K562 (cell line): ENCODE measurements at regions not wholly inside any gene's neighbourhood (a gene's known extent, or its start where the extent isn't known, plus 50 kb on each side); places are given as distances from the start of the nearest gene placed in this dataset.

ENCODE experiments used
- ATAC-seq: fragments of 200-7000 bp; cut with Tn5 transposase; 3 replicates; pipeline ENCODE4 v1.9.1; 2020; ENCODE audit warnings: moderate library complexity
- BruUV-seq: library from RNA; stranded (reverse); fragments of 400-500 nt; replicated peaks from 2 replicates; lab custom pipeline; 2021; lab: Mats Ljungman, UMichigan
- CTCF ChIA-PET: fragments of 300-600 bp; formaldehyde crosslinking; extraction: SDS; loops from one replicate; lab custom pipeline; 2021; ENCODE audit warnings: low intra/inter-chr PET ratio; lab: Yijun Ruan, JAX
- POLR2A ChIA-PET: fragments of 300-600, 350-650 bp; sonication (Branson Sonifier 250); formaldehyde crosslinking; extraction: SDS; loops from one replicate; lab custom pipeline; 2021; ENCODE audit warnings: antibody characterized with exemption, inconsistent platforms; lab: Yijun Ruan, JAX
- DNase-seq, 4 experiments: peaks; one replicate each; pipeline versions ENCODE4 v3.0.0 to v3.0.0-alpha.2; 2011 to 2018; ENCODE audit warnings: low spot score in 3 of 4, mixed read lengths in 3 of 4; ENCODE audit errors: extremely low read depth in 1 of 4
- FAIRE-seq: peaks from 2 replicates; lab custom pipeline; 2011; peaks lifted over from hg19 to GRCh38; lab: Jason Lieb, UNC
- H2AFZ ChIP-seq: 2 replicates; pipeline ENCODE4 v1.6.0; 2011; ENCODE audit warnings: low read depth, low read length, control low read depth, inconsistent platforms
- H3K27ac ChIP-seq: fragments of 200-600 bp; 3 replicates; pipeline ENCODE4 v1.8.0; 2011; ENCODE audit warnings: low read depth, mild to moderate bottlenecking, control low read depth, inconsistent platforms, low read length, moderate library complexity, mixed read lengths; ENCODE audit errors: extremely low read depth
- H3K27me3 ChIP-seq, 2 experiments: fragments of 300-600 bp in 1 of 2; 2 replicates in 1 of 2; 3 replicates in 1 of 2; pipeline versions ENCODE4 v1.6.0 to v1.8.0; 2011; ENCODE audit warnings: inconsistent platforms in 2 of 2, low read length in 2 of 2, mild to moderate bottlenecking in 1 of 2, mixed read lengths in 1 of 2, moderate library complexity in 1 of 2; ENCODE audit not compliant: control insufficient read depth in 2 of 2, insufficient read depth in 2 of 2
- H3K36me3 ChIP-seq: fragments of 300-600 bp; 3 replicates; pipeline ENCODE4 v1.8.0; 2011; ENCODE audit warnings: mild to moderate bottlenecking, low read length, inconsistent platforms; ENCODE audit not compliant: control insufficient read depth, insufficient read depth
- H3K4me1 ChIP-seq, 2 experiments: fragments of 200-600 bp in 1 of 2; replicated peaks in 1 of 2; 2 replicates in 1 of 2; 3 replicates in 1 of 2; pipeline versions ENCODE4 v1.5.1 to v1.8.0; 2011; ENCODE audit warnings: inconsistent platforms in 2 of 2, low read length in 2 of 2, mild to moderate bottlenecking in 1 of 2, mixed read lengths in 1 of 2, moderate library complexity in 1 of 2; ENCODE audit not compliant: control insufficient read depth in 2 of 2, insufficient read depth in 2 of 2
- H3K4me2 ChIP-seq: 2 replicates; pipeline ENCODE4 v1.6.1; 2011; ENCODE audit warnings: low read length, control low read depth, inconsistent platforms, mixed read lengths; ENCODE audit not compliant: insufficient read depth
- H3K4me3 ChIP-seq: fragments of 200-600 bp; sonication (generic), shearing (Covaris generic); 2 replicates; pipeline ENCODE4 v1.5.1; 2016; ENCODE audit warnings: control low read depth, inconsistent platforms
- H3K79me2 ChIP-seq: fragments of 200-600 bp; 3 replicates; pipeline ENCODE4 v1.8.0; 2011; ENCODE audit warnings: low read length, inconsistent platforms; ENCODE audit not compliant: control insufficient read depth, insufficient read depth
- H3K9ac ChIP-seq, 2 experiments: 2 replicates each; pipeline versions ENCODE4 v1.6.0 to v1.6.1; 2011; ENCODE audit warnings: low read depth in 2 of 2, low read length in 2 of 2, control low read depth in 1 of 2, inconsistent platforms in 1 of 2, mild to moderate bottlenecking in 1 of 2, mixed read lengths in 1 of 2; ENCODE audit not compliant: insufficient read depth in 1 of 2
- H3K9me1 ChIP-seq: one replicate; pipeline ENCODE4 v1.6.0; 2011; ENCODE audit warnings: inconsistent platforms, mild to moderate bottlenecking, low read length, moderate library complexity; ENCODE audit not compliant: control insufficient read depth, insufficient read depth
- H3K9me3 ChIP-seq: replicated peaks from 2 replicates; pipeline ENCODE4 v1.5.1; 2011; ENCODE audit warnings: low read depth, low read length, inconsistent platforms; ENCODE audit not compliant: control insufficient read depth, insufficient read depth
- H4K20me1 ChIP-seq: replicated peaks from 2 replicates; pipeline ENCODE4 v1.6.1; 2011; ENCODE audit warnings: low read length, inconsistent platforms, mixed read lengths; ENCODE audit not compliant: control insufficient read depth, insufficient read depth
- CREM ChIP-seq: IDR thresholded peaks from 2 replicates; pipeline ENCODE4 v1.6.1; 2014; ENCODE audit warnings: antibody characterized with exemption, low read depth
- HMGN3 ChIP-seq: IDR thresholded peaks from 2 replicates; pipeline ENCODE4 v1.6.1; 2011; ENCODE audit warnings: borderline replicate concordance, low read depth, mild to moderate bottlenecking, mixed read lengths, low read length; ENCODE audit not compliant: insufficient read length; ENCODE audit errors: extremely low read depth
- MAFF ChIP-seq: IDR thresholded peaks from 2 replicates; pipeline ENCODE4 v1.6.1; 2012; ENCODE audit warnings: low read length, improper control_type of control experiment
- MAFG ChIP-seq: fragments of 450-650 bp; conservative IDR thresholded peaks from 2 replicates; pipeline ENCODE4 v1.6.1; 2016; ENCODE audit warnings: missing genetic modification characterization, missing compliant biosample characterization
- NFE2 ChIP-seq: IDR thresholded peaks from 2 replicates; pipeline ENCODE4 v1.6.1; 2014; ENCODE audit warnings: antibody characterized with exemption, low read depth
- NR3C1 ChIP-seq: sonication (generic); formaldehyde crosslinking; IDR thresholded peaks from 2 replicates; pipeline ENCODE4 v1.8.1; 2022; ENCODE audit warnings: missing genetic modification reagents
- TAF1 ChIP-seq: IDR thresholded peaks from 2 replicates; pipeline ENCODE4 v1.6.1; 2011; ENCODE audit warnings: mild to moderate bottlenecking, low read length, moderate library complexity; ENCODE audit not compliant: insufficient read depth, control insufficient read depth, severe bottlenecking; ENCODE audit errors: extremely low read depth
- ZBTB17 ChIP-seq: fragments of 450-650 bp; formaldehyde crosslinking; IDR thresholded peaks from 2 replicates; pipeline ENCODE4 v1.4.0; 2020; ENCODE audit warnings: mild to moderate bottlenecking
- WGBS: fragments of 100-300 bp; shearing (Covaris generic); methylation state at CpG from one replicate; pipeline ENCODE4 v1.1.6; 2016; ENCODE audit warnings: low coverage, mixed read lengths; ENCODE audit not compliant: insufficient coverage; ENCODE audit errors: missing lambda C conversion rate; 5-methylcytosine and 5-hydroxymethylcytosine counted together
- in situ Hi-C: fragments of 300-500 bp; cut with MboI; formaldehyde crosslinking; loops from 4 replicates; pipeline ENCODE4 v1.15.0; 2018; ENCODE audit warnings: inconsistent platforms, mixed read lengths
- intact Hi-C: fragments of 100-400 bp; cut with micrococcal nuclease; formaldehyde crosslinking; loops from 2 replicates; pipeline ENCODE4 v1.14.2; 2022
- TF ChIP-seq, protein P1 (sequence below): sonication (generic); formaldehyde crosslinking; IDR thresholded peaks from 2 replicates; pipeline ENCODE4 v1.8.1; 2023; ENCODE audit warnings: mild to moderate bottlenecking, missing genetic modification reagents, moderate library complexity

DNA sequence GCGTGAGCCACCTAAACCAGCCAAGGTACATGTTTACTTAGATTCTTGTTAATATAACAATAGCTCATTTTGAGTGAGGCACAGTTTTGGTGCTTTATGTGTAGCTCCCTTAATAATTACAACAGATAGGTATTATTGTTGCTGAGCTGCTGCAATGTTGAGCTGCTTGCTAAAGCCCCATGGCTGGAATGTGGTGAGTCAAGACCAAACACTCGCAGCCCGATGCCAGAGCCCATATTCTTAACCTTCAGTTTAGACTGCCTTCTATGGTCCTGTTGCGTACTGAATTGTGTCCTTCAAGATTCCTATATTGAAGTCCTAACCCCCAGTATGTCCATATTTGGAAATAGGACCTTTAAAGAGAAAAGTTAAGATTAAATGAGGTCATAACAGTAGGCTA is 407.1 kb downstream of the NEBL start:
- no peak overlapping the region for H2AFZ ChIP-seq
- intact Hi-C loops (no loop called here), in situ Hi-C loops (no loop called here)
- no peak for ATAC-seq
- TF ChIP-seq, protein P1, sequence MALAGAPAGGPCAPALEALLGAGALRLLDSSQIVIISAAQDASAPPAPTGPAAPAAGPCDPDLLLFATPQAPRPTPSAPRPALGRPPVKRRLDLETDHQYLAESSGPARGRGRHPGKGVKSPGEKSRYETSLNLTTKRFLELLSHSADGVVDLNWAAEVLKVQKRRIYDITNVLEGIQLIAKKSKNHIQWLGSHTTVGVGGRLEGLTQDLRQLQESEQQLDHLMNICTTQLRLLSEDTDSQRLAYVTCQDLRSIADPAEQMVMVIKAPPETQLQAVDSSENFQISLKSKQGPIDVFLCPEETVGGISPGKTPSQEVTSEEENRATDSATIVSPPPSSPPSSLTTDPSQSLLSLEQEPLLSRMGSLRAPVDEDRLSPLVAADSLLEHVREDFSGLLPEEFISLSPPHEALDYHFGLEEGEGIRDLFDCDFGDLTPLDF (CRISPR knock-in tag), result no peak
- TF ChIP-seq MAFF, result no peak
- TF ChIP-seq MAFG (tag), result no peak
- TF ChIP-seq NR3C1 (CRISPR knock-in tag), result no peak
- TF ChIP-seq HMGN3, result no peak
- no peak for TF ChIP-seq TAF1
- no peak for TF ChIP-seq ZBTB17
- no peak for TF ChIP-seq NFE2
- no peak for TF ChIP-seq CREM
- TF ChIP-seq, all 486 proteins: peak for 0
- CTCF ChIA-PET, result no interaction called here
- Histone ChIP-seq H3K36me3 (no peaks in the 10 kb centered on the region), H3K79me2 (no peaks in the 10 kb centered on the region), H4K20me1 (no peaks in the 10 kb centered on the region), H3K4me1 (no peaks in the 10 kb centered on the region), H3K9ac (no peak overlapping the region), H3K4me2 (no peak overlapping the region), H3K4me3 (no peak overlapping the region), H3K27ac (no peak overlapping the region), H3K27me3 (no peaks in the 10 kb centered on the region), H3K9me1 (no peaks in the 10 kb centered on the region), H3K9me3 (no peaks in the 10 kb centered on the region)
- POLR2A ChIA-PET, result no interaction called here
- BruUV-seq, result no TSS peak
- FAIRE-seq, result no peak
- DNase-seq, result no peak
- 0% methylated on average over 4 of the region's 4 CpGs for WGBS
